ENCODE measurements at regions not wholly inside any gene's neighbourhood (a gene's known extent, or its start where the extent isn't known, plus 50 kb on each side); places are given as distances from the start of the nearest gene placed in this dataset.

GRCh38 chr5:3105172-3105571 lies 353.7 kb upstream of the IRX2 start:
- no peak overlapping the region for H3K4me3 ChIP-seq (ENCODE audit: low read depth, low read length)
- in situ Hi-C loops (cut with HindIII; ENCODE audit: low pct_ligation_motif_present, low sequenced_read_pairs) = no loop called here

GRCh38 chr5:3104429-3105060 lies 353.1 kb upstream of the IRX2 start:
- no peak for TF ChIP-seq CTCF (IDR thresholded peaks at IDR 0.05; ENCODE audit: low read depth, low read length, missing control alignments)

More at GRCh38 chr5:3105172-3105571, 353.7 kb upstream of the IRX2 start:
- no peaks in the 10 kb centered on the region for H3K36me3 ChIP-seq (replicated peaks)
- H3K27me3 ChIP-seq (replicated peaks) = no peaks in the 10 kb centered on the region
- DNase-seq = no peak
- no peak overlapping the region for H3K27ac ChIP-seq
- TF ChIP-seq CTCF (IDR thresholded peaks at IDR 0.05; ENCODE audit: low read depth, low read length, missing control alignments) = no peak

GRCh38 chr5:3103262-3103811 lies 351.9 kb upstream of the IRX2 start:
- Histone ChIP-seq H3K4me3 (ENCODE audit: low read depth, low read length) (no peak overlapping the region), H3K36me3 (replicated peaks) (no peaks in the 10 kb centered on the region), H3K27me3 (replicated peaks) (no peaks in the 10 kb centered on the region), H3K27ac (no peak overlapping the region)
- DNase-seq = no peak
- in situ Hi-C loops (cut with HindIII; ENCODE audit: low pct_ligation_motif_present, low sequenced_read_pairs) = no loop called here
- TF ChIP-seq CTCF (IDR thresholded peaks at IDR 0.05; ENCODE audit: low read depth, low read length, missing control alignments) = no peak

More at GRCh38 chr5:3104429-3105060, 353.1 kb upstream of the IRX2 start:
- in situ Hi-C loops (cut with HindIII; ENCODE audit: low pct_ligation_motif_present, low sequenced_read_pairs) = no loop called here
- Histone ChIP-seq H3K36me3 (replicated peaks) (no peaks in the 10 kb centered on the region), H3K4me3 (ENCODE audit: low read depth, low read length) (no peak overlapping the region), H3K27me3 (replicated peaks) (no peaks in the 10 kb centered on the region), H3K27ac (no peak overlapping the region)
- DNase-seq = no peak

GRCh38 chr5:3102531-3102930 lies 351.1 kb upstream of the IRX2 start:
- Histone ChIP-seq H3K27ac (no peak overlapping the region), H3K27me3 (replicated peaks) (no peaks in the 10 kb centered on the region), H3K36me3 (replicated peaks) (no peaks in the 10 kb centered on the region), H3K4me3 (ENCODE audit: low read depth, low read length) (no peak overlapping the region)
- TF ChIP-seq CTCF (IDR thresholded peaks at IDR 0.05; ENCODE audit: low read depth, low read length, missing control alignments) = no peak
- DNase-seq = no peak
- in situ Hi-C loops (cut with HindIII; ENCODE audit: low pct_ligation_motif_present, low sequenced_read_pairs) = no loop called here

- in situ Hi-C loops (cut with HindIII; ENCODE audit: low pct_ligation_motif_present, low sequenced_read_pairs) = no loop called here
- TF ChIP-seq CTCF (IDR thresholded peaks at IDR 0.05; ENCODE audit: low read depth, low read length, missing control alignments) = no peak
- Histone ChIP-seq H3K27ac (no peak overlapping the region), H3K36me3 (replicated peaks) (no peaks in the 10 kb centered on the region), H3K4me3 (ENCODE audit: low read depth, low read length) (no peak overlapping the region), H3K27me3 (replicated peaks) (no peaks in the 10 kb centered on the region)
- DNase-seq = no peak
Measured at GRCh38 chr5:3101561-3101960, 350.1 kb upstream of the IRX2 start.
